Esophagus mucosa (tissue), 1 donor: ENCODE measurements at regions not wholly inside any gene's neighbourhood (a gene's known extent, or its start where the extent isn't known, plus 50 kb on each side); places are given as distances from the start of the nearest gene placed in this dataset.

Experiments
- ATAC-seq: fragments of 200-7000 bp; cut with Tn5 transposase; one replicate; pipeline ENCODE4 v1.9.1; 2020
- donor health status: DM: yes; HTN: yes; CAD: no.

- no peak for ATAC-seq
Observed at GRCh38 chr18:40412410-40412809, 1542.6 kb upstream of the PIK3C3 start.

- no peak for ATAC-seq
Observed at GRCh38 chr18:40407909-40408308, 1547.1 kb upstream of the PIK3C3 start.

DNA sequence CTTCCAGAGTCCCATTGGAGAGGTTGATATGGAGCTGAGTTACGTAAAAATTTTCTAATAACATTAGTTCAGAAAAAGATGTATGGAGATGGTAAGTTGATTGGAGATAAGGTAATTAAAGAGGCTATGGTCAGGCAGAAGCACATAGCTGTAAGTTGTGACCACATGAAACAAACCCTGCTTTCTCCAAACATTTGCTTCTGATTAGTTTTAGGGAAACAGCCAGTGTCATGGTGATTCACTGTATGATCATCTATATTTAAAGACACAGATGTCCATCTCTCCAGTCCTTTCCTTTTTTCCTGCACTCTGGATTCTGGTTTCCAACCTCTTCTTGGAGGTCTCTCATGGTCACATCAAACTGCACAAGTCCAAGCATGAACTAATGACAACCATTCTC, 1550.8 kb upstream of the PIK3C3 start:
- ATAC-seq: no peak

DNA sequence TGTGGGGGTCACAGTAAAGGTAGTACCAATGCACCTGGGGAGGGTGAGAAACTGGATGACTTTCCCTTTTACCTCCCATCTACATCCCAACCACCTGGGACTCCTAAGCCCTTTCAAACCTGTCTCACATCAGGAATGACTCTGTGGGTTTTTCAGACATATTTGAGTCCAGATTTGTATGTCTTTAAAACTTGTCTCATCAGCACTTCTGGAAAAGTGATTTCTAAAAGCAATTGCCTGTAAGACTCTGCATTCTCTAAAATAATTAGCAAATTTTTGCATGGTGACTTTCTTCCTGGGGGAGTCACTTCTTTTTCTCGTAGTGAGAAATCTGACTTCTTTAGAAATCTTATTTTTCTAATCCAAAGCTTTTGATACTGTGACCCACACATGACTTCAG, 1553.0 kb upstream of the PIK3C3 start:
- ATAC-seq: no peak

- no peak for ATAC-seq
Observed at GRCh38 chr18:40388121-40388520, 1566.9 kb upstream of the PIK3C3 start.

DNA sequence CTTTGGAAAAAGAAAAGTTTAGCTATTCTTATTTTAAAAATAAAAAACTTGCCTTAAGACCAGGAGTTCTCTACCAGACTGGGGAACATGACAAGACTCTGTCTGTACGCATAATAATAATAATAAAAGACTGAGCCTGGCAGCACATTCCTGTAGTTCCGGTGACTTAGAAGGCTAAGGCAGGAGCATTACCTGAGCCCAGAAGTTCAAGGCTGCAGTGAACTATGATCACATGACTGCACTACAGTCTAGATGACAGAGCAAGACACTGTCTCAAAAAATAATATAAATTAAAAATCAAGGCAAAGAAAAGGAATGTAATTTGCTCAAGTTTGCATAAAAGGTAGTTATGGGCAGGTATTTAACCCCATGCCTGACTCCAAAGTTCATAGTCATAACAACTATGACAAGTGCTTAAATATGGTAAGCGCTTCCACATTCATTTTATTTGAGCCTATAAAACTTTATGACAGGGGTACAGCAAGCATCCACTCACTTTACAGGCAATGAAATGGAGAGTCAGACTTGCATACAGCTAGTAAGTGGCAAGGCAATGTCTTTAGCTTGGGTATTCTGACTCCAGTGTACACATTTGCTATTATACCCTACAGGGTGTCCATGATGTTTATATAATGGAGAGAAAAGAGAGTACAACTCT, 1567.8 kb upstream of the PIK3C3 start:
- ATAC-seq: no peak

DNA sequence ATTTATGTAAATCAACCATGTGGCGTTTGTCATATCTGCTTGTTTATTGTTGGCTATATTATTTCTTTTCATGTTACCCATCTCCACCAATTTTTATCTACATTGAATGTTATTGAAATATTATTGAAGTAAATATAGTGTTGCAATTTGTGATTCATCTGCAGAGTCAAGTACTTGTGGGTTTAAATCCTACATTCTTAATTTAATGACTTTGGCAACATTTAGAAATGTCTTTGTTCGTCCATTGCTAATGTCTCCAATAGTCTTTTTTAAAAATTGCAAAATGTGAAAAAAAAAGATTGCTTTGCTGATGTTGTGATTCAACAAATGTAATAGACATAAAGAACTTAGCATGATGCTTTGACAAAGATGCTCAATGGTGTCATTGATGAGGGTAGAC, 1572.8 kb upstream of the PIK3C3 start:
- ATAC-seq: no peak

DNA sequence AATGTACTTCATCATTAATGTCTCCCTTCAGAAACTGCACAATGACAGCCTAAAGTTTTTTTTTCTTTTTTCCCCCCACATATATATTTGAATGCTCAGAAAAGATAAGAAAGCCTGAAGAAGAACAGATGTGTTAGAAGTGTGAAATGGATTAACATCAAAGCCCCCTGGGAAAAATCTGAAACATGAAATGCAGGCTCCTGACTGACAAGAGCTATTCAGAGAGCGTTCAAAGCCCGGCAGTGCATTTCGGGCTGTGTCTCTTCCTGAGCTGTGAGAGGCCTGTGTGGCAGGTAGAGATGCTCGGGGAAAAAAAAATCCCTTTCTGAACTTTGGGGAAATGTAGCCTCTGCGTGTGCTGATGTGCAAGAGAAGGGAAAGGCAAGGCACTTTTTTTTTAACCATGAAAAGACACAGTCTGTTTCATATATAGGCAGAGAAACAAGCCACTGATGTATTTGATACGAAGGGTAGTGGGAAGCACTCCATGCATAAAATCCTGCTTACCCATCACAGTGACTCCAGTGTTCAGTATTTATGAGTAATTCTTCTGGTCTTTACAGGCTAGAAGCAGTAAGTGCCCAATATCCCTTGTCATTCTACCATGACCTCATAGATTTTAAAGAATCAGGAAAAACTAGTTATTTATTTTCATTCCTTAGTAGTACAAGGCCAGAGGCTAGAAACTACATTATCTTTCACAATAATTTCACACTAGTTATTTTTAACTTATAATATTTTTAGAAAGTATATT, 1574.2 kb upstream of the PIK3C3 start:
- no peak for ATAC-seq

DNA sequence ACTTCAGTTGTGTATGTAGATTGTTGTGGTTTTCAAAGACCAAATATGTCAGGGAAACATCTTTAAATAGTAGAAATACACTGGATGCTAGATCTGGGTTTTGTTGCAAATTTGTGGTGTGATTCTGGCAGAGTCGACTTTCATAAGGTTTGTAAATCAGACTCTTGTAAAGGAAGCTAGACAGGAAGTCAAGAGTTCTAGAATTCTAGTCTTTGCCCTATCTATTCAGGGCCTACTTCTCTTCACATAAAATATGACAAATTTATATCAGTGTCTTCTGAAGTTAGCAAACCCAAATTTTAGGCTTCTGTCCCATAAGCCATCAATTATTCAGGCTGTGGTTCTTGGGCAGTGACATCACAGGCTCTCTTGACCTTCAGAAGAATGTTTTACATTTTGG, 1579.2 kb upstream of the PIK3C3 start:
- no peak for ATAC-seq

DNA sequence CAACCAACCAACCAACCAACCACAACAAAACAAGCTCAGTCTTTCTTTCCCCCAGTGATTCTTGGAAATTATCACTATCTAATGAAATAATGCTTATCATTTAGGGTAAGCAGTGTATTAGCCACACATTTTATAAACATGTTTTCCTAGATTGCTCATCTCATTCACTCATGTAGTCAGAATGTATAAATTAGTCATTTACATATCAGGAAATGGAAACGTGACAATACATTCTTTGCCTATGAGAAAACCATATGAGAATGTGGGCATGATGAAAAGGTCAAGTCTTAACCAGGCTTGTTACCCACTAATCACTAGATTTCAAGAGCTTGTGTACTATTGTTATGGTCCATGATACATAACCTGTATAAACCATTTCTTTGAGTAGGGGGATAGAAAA, 1583.4 kb upstream of the PIK3C3 start:
- no peak for ATAC-seq

- ATAC-seq: no peak
Observed at GRCh38 chr18:40367576-40367975, 1587.5 kb upstream of the PIK3C3 start.

GRCh38 chr18:40366521-40366920, 1588.5 kb upstream of the PIK3C3 start:
- no peak for ATAC-seq

- ATAC-seq: no peak
Observed at GRCh38 chr18:40365526-40365925, 1589.5 kb upstream of the PIK3C3 start.

DNA sequence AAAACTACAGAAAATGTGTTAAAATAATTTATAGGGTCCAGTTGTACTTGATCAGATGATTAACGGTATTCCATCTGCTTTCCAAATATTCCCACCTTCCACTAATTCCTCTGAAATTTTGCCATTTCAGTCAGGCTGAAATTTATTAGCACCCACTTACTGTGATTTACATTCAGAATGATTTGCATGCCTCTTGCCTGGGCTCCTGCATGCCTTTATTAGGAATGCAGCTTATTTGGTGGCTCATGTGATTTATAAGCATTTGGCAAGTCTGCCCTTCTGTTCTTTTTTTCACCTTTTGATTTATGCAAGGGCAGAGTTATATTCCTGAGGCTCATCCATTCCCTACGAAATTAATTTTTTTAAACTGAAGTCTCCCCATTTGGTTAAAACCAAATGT, 1594.5 kb upstream of the PIK3C3 start:
- no peak for ATAC-seq

GRCh38 chr18:40357536-40357935, 1597.5 kb upstream of the PIK3C3 start:
- ATAC-seq: no peak

DNA sequence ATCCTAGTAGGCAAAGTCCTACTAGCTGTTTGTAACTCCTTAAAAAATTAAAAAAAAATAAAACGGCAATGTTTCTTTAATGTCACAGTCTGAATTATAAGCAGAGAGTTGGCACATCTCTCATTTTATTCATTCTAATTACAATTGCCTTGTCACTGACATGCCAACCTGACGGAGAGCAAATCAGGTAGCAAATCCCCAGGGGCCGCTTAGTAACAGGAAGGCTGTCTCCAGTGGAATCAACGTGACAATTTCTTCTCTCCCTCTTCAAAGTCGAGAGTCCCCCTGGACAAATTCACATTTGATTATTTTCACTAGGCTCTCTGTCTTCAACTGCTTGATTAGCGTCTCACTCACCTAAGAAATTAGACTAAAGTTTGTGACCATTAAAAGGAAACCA, 1598.9 kb upstream of the PIK3C3 start:
- no peak for ATAC-seq

DNA sequence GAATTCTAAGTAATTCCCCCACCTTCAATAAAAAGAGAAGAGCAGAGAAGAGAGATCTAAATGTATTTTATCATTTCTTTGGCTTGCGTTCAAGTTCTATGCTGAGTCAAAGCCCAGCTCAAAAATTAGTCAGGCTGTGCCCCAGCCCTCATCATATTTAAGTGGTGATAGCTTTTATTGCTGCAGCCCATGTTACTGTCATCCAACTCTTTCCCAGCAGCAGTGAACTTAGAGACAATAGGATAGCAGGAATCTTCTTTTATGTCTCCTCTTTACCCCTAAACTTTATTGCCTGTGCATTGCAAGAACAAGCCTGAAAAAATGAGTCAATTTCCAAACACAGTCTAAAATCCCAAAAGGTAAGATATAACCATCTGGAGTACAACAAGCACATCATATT, 1599.3 kb upstream of the PIK3C3 start:
- no peak for ATAC-seq

DNA sequence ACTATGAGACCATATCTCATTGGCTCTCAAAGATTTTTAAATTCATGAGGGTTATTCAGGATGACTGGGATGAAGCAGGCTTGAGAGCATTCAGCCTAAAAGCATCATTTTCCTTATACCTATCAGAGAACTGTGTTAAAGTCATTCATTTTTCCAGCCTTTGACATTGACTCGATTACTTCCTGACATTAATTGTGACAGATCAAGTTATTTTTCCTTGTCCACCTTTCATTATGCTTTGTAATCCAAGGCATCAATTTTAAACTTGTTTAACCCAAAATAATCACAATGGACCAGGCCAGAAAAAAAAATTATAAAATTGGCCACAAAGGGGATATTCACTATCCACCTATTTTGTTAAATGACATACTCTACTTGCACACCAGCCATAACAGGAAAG, 1606.8 kb upstream of the PIK3C3 start:
- no peak for ATAC-seq

- ATAC-seq: no peak
Observed at GRCh38 chr18:40347261-40347660, 1607.8 kb upstream of the PIK3C3 start.

DNA sequence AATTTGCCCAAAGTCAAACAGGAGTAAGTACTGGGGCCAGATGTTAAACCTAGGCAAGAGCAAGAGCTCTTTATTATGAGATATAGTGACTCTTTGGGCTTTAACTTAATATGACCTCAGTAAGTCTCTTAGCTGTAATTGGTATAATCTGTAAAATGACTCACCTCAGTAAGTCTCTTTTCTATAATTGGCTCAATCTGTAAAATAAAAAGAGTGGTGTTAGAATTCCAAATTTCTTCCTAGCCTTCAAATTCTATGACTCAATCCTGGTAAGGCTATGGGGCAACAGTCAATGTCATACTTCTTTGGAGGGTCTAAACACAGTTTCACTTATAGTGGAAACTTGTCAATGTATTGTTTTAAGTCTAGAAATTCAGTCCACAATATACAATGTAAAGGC, 1608.9 kb upstream of the PIK3C3 start:
- no peak for ATAC-seq

DNA sequence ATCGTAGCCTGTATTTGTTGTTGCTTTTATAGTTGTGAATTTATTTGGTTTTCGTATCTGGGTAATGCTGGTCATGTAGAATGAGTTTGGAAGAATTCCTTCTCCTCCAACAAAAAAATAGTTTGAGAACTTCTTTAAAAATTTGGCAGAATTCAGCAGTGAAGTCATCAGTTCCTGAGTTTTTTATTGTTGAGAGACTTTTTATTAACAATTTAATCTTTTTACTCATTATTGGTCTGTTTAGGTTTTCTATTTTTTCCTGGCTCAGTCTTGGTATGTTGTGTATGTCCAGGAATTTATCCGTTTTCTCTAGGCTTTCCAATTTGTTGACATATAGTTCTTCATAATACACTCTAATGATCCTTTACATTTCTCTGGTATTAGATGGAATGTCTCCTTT, 1613.3 kb upstream of the PIK3C3 start:
- no peak for ATAC-seq

DNA sequence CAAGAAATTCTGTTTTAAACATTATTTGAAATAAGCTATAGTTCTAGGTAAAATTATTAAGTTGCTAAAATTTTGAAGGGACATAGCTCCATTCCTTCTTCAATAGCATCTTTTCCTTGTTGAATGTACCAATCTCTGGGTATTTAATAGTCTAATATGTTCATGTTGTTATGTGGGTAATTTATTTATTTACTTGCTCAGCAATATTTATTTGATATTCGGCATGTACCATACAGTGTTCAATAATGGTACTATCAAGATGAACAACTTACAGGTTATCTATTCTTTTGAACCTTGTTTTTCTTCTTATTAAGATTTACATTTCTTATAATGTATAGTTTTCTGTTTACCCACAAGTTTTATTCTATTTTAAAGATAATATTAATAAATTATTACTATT, 1616.8 kb upstream of the PIK3C3 start:
- ATAC-seq: no peak

DNA sequence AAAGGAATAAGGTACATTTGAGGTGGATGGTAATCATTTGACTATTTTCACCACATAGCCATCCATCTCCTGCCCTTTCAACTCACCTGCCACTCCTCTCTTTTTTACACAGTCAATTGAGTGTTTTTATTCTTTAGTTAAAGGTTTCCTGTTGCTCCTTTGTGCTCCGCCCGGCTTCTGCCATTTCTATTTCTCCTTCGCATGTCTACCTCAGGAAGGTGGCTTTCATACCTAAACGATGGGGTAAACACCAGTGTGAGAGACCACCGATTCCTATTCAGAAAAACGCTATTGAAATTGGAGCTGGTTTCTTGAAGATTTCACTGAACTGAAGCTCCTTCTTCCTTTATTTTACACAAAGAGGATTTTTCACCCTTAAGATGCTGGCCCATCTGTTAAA, 1628.0 kb upstream of the PIK3C3 start:
- no peak for ATAC-seq

DNA sequence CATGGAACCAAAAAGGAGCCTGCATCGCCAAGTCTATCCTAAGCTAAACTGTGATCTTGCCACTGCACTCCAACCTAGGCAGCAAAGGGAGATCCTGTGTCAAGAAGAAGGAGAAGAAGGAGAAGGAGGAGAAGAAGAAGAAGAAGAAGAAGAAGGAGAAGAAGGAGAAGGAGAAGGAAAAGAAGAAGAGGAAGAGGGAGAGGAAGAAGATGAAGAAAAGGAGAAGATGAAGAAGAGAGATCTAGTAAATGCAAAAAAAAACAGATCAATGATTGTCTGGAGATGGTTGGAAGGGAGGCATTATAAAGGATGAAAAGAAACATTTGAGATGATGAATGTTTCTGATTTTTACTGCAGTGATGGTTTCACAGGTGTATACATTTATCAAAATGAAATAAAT, 1629.0 kb upstream of the PIK3C3 start:
- ATAC-seq: no peak

- ATAC-seq: no peak
Observed at GRCh38 chr18:40314199-40314598, 1640.8 kb upstream of the PIK3C3 start.
